ENCODE measurements at regions not wholly inside any gene's neighbourhood (a gene's known extent, or its start where the extent isn't known, plus 50 kb on each side); places are given as distances from the start of the nearest gene placed in this dataset.

DNA sequence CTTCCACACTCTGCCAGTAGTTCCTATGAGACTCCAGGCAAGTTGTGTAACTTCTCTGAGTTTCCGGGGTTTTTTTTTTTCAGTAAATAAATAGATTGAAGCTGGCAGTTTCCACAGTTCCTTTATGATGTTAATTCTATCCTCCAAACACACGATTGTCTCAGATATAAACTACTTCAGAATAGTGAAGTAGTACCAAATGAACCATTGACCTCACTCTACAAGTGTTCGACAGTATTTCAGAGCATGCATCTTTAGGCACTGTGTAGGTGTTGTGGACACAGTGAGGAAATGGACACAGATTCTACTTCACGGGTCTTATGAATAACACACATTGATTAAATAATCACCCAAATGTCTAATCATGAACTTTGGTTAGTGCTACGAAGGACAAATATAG lies 136.1 kb upstream of the IGSF10 start:
- H3K9me3 ChIP-seq (ENCODE audit: control insufficient read depth in 4 of 4, insufficient read depth in 3 of 4, low read length in 3 of 4), result no peaks in the 10 kb centered on the region
- TF ChIP-seq, protein P1, sequence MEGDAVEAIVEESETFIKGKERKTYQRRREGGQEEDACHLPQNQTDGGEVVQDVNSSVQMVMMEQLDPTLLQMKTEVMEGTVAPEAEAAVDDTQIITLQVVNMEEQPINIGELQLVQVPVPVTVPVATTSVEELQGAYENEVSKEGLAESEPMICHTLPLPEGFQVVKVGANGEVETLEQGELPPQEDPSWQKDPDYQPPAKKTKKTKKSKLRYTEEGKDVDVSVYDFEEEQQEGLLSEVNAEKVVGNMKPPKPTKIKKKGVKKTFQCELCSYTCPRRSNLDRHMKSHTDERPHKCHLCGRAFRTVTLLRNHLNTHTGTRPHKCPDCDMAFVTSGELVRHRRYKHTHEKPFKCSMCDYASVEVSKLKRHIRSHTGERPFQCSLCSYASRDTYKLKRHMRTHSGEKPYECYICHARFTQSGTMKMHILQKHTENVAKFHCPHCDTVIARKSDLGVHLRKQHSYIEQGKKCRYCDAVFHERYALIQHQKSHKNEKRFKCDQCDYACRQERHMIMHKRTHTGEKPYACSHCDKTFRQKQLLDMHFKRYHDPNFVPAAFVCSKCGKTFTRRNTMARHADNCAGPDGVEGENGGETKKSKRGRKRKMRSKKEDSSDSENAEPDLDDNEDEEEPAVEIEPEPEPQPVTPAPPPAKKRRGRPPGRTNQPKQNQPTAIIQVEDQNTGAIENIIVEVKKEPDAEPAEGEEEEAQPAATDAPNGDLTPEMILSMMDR (IDR thresholded peaks at IDR 0.05; ENCODE audit: control extremely low read depth, extremely low read depth), result no peak
- WGBS, 2 donors, result 70 to 86% methylated on average over 5 of the region's 5 CpGs
- peaks cover 0 to 9% (median 0%) of the 10 kb centered on the region in 5 donors for H3K4me1 ChIP-seq (ENCODE audit: control insufficient read depth in 5 of 5, insufficient read depth in 5 of 5, low read length in 5 of 5)
- H3K27me3 ChIP-seq (ENCODE audit: control insufficient read depth in 3 of 3, insufficient read depth in 3 of 3, low read length in 2 of 3), result no peaks in the 10 kb centered on the region
- no peak overlapping the region for H3K4me3 ChIP-seq
- H3K27ac ChIP-seq (ENCODE audit: low read depth in 1 of 2, low read length in 1 of 2), result no peak overlapping the region
- no peak overlapping the region for H3K9ac ChIP-seq (ENCODE audit: insufficient read depth in 1 of 2, low read length in 2 of 2)
- DNase-seq, result no peak
- no peak for ATAC-seq (ENCODE audit: insufficient read depth, low FRiP score)
- no peaks in the 10 kb centered on the region for H3K36me3 ChIP-seq (ENCODE audit: control insufficient read depth in 4 of 4, insufficient read depth in 4 of 4, low read length in 4 of 4)

DNA sequence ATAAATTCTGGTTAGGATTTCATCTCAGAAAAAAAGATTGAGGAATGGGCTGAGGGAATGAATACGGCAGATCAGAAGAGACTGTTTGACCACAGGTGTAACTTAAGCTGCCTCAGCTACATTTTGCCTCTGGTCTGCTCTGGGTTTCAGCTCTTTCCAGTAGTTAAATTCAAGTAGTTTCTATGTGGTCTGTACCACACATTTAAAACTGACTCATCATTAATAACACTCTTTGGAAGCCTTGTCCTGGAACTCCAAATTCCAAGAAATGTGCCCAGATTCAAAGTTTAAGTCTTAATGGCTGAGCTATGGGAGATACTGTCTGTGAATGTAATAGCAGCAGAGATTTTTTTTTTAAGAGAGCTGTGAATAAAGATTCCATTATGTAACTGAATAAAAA lies 133.1 kb upstream of the IGSF10 start:
- no peak for DNase-seq
- no peak overlapping the region for H3K9ac ChIP-seq (ENCODE audit: insufficient read depth in 1 of 2, low read length in 2 of 2)
- ATAC-seq (ENCODE audit: insufficient read depth, low FRiP score), result no peak
- no peaks in the 10 kb centered on the region for H3K27me3 ChIP-seq (ENCODE audit: control insufficient read depth in 3 of 3, insufficient read depth in 3 of 3, low read length in 2 of 3)
- TF ChIP-seq, protein P1 (IDR thresholded peaks at IDR 0.05; ENCODE audit: control extremely low read depth, extremely low read depth), result no peak
- WGBS, 2 donors, result 92 to 93% methylated on average over 1 of the region's 1 CpG
- H3K4me3 ChIP-seq, result no peak overlapping the region
- H3K27ac ChIP-seq (ENCODE audit: low read depth in 1 of 2, low read length in 1 of 2), result no peak overlapping the region
- H3K4me1 ChIP-seq (ENCODE audit: control insufficient read depth in 5 of 5, insufficient read depth in 5 of 5, low read length in 5 of 5), result no peaks in the 10 kb centered on the region
- H3K36me3 ChIP-seq (ENCODE audit: control insufficient read depth in 4 of 4, insufficient read depth in 4 of 4, low read length in 4 of 4), result no peaks in the 10 kb centered on the region
- H3K9me3 ChIP-seq (ENCODE audit: control insufficient read depth in 4 of 4, insufficient read depth in 3 of 4, low read length in 3 of 4), result no peaks in the 10 kb centered on the region

DNA sequence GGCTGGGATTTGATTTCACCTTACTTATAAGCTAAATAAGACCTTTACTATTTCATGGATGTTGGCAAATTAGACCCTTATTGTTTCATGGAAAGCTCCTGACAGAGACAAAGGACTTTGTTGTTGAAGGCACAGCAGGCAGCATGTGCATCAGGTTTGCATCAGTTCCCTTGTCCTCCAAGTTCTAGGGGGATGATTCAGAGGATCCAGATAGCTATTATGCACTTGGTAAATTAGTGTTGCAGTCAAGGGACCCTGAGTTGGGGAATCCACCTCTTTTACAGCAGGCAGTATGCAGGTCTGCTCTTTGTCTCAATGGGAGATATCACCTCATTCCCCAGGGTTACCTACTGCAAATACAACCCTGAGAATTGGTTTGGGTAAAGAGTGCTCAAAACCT lies 131.4 kb upstream of the IGSF10 start:
- TF ChIP-seq, protein P1 (IDR thresholded peaks at IDR 0.05; ENCODE audit: control extremely low read depth, extremely low read depth), result no peak
- ATAC-seq (ENCODE audit: insufficient read depth, low FRiP score) (no peak), DNase-seq (no peak)
- no peaks in the 10 kb centered on the region for H3K4me1 ChIP-seq (ENCODE audit: control insufficient read depth in 5 of 5, insufficient read depth in 5 of 5, low read length in 5 of 5)
- no peaks in the 10 kb centered on the region for H3K9me3 ChIP-seq (ENCODE audit: control insufficient read depth in 4 of 4, insufficient read depth in 3 of 4, low read length in 3 of 4)
- H3K27ac ChIP-seq (ENCODE audit: low read depth in 1 of 2, low read length in 1 of 2), result no peak overlapping the region
- H3K4me3 ChIP-seq, result no peak overlapping the region
- H3K9ac ChIP-seq (ENCODE audit: insufficient read depth in 1 of 2, low read length in 2 of 2), result no peak overlapping the region
- no peaks in the 10 kb centered on the region for H3K27me3 ChIP-seq (ENCODE audit: control insufficient read depth in 3 of 3, insufficient read depth in 3 of 3, low read length in 2 of 3)
- no peaks in the 10 kb centered on the region for H3K36me3 ChIP-seq (ENCODE audit: control insufficient read depth in 4 of 4, insufficient read depth in 4 of 4, low read length in 4 of 4)

DNA sequence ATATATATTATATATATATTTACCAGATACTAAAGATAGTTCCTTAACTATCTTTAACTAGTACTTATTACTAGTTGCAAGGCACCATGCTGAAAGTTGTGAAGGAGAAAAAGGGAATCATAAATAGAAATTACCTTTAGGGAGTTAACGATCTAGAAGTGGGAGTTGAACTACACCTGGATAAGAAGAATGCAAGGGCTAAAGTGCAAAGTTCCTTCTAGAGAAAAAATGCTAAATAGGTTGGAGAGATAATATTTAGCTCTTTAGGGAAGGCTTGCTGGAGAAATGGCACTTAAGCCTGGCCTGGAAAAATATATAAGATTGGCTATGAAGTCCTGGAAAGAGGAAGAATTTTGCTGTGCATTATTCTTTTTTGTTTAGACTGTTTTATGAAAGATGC lies 130.6 kb upstream of the IGSF10 start:
- 83 to 95% methylated on average over 1 of the region's 1 CpG for WGBS, 2 donors
- Histone ChIP-seq H3K9ac (ENCODE audit: insufficient read depth in 1 of 2, low read length in 2 of 2) (no peak overlapping the region), H3K4me1 (ENCODE audit: control insufficient read depth in 5 of 5, insufficient read depth in 5 of 5, low read length in 5 of 5) (no peaks in the 10 kb centered on the region), H3K9me3 (ENCODE audit: control insufficient read depth in 4 of 4, insufficient read depth in 3 of 4, low read length in 3 of 4) (no peaks in the 10 kb centered on the region), H3K36me3 (ENCODE audit: control insufficient read depth in 4 of 4, insufficient read depth in 4 of 4, low read length in 4 of 4) (no peaks in the 10 kb centered on the region), H3K4me3 (no peak overlapping the region), H3K27me3 (ENCODE audit: control insufficient read depth in 3 of 3, insufficient read depth in 3 of 3, low read length in 2 of 3) (no peaks in the 10 kb centered on the region), H3K27ac (ENCODE audit: low read depth in 1 of 2, low read length in 1 of 2) (no peak overlapping the region)
- DNase-seq, result no peak
- ATAC-seq (ENCODE audit: insufficient read depth, low FRiP score), result no peak
- TF ChIP-seq, protein P1 (IDR thresholded peaks at IDR 0.05; ENCODE audit: control extremely low read depth, extremely low read depth), result no peak

Measured in lung (tissue), 11 donors.